ENCODE measurements at regions not wholly inside any gene's neighbourhood (a gene's known extent, or its start where the extent isn't known, plus 50 kb on each side); places are given as distances from the start of the nearest gene placed in this dataset.

DNA sequence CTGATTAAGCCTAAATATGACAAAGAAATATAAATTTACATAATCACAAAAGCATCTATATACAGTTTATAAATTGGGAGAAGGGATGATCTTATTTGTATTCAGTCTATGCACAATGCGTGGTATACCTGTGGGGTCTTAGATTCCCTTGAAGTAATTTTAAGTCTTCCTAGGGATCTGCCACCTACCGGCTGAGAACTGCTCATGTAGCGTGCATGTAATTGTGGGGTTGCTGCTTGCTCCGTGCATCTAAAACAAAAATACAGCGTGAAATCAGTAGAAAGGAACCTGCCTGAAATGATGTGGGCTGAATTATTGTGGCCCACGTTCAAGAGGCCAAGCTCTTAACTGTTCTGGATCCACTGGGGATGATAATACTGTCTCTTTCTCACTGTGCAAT, 187.3 kb downstream of the MBOAT1 start:
- POLR2A ChIA-PET (ENCODE audit: low non-redundant PET) = no interaction called here
- intact Hi-C loops (cut with micrococcal nuclease; ENCODE audit: unreplicated experiment) = no loop called here
- DNase-seq (ENCODE audit: low spot score) = peak; percentile 31
- no TSS peak for BruUV-seq (replicated peaks)
- H3K27me3 ChIP-seq (replicated peaks; ENCODE audit: insufficient read depth, low read depth, low read length, poor library complexity) = no peaks in the 10 kb centered on the region
- no peak overlapping the region for H3K27ac ChIP-seq (ENCODE audit: low read depth, low read length, poor library complexity, severe bottlenecking)
- CTCF ChIA-PET = no interaction called here
- no peaks in the 10 kb centered on the region for H3K4me1 ChIP-seq (ENCODE audit: insufficient read depth, low read length, poor library complexity, severe bottlenecking)
- no peaks in the 10 kb centered on the region for H3K9me3 ChIP-seq (ENCODE audit: low read depth, low read length, poor library complexity, severe bottlenecking)
- no peaks in the 10 kb centered on the region for H3K36me3 ChIP-seq (ENCODE audit: insufficient read depth, low read length, poor library complexity, severe bottlenecking)
- no peak overlapping the region for H3K4me3 ChIP-seq (ENCODE audit: low read depth, low read length, poor library complexity, severe bottlenecking)
- TF ChIP-seq, protein P1, sequence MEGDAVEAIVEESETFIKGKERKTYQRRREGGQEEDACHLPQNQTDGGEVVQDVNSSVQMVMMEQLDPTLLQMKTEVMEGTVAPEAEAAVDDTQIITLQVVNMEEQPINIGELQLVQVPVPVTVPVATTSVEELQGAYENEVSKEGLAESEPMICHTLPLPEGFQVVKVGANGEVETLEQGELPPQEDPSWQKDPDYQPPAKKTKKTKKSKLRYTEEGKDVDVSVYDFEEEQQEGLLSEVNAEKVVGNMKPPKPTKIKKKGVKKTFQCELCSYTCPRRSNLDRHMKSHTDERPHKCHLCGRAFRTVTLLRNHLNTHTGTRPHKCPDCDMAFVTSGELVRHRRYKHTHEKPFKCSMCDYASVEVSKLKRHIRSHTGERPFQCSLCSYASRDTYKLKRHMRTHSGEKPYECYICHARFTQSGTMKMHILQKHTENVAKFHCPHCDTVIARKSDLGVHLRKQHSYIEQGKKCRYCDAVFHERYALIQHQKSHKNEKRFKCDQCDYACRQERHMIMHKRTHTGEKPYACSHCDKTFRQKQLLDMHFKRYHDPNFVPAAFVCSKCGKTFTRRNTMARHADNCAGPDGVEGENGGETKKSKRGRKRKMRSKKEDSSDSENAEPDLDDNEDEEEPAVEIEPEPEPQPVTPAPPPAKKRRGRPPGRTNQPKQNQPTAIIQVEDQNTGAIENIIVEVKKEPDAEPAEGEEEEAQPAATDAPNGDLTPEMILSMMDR (conservative IDR thresholded peaks at IDR 0.05; ENCODE audit: low read depth, low read length) = peak; percentile 48
- TF ChIP-seq EZH2 (IDR thresholded peaks at IDR 0.05; ENCODE audit: borderline replicate concordance, low read depth, low read length, poor library complexity, severe bottlenecking) = no peak

DNA sequence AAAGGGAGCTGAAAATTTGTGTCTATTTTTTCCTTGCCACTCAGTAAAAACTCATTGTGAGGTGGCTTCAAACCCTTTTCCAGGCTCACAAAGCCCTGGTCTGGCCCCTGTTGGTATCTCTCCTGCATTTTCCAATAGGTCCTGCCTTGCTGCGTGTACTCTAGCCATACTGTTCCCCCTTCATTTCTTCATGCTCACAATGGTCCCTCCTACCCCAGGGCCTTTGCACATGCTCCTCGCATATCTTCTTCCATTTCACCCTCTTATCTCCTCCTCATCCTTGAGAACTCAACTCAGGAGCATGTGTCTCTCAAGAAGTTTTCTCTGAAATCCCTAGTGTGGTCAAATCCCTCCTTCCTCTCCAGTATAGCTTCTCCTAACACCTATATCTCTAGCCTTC, 186.6 kb downstream of the MBOAT1 start:
- no peaks in the 10 kb centered on the region for H3K36me3 ChIP-seq (ENCODE audit: insufficient read depth, low read length, poor library complexity, severe bottlenecking)
- BruUV-seq (replicated peaks) = no TSS peak
- no peaks in the 10 kb centered on the region for H3K27me3 ChIP-seq (replicated peaks; ENCODE audit: insufficient read depth, low read depth, low read length, poor library complexity)
- no peaks in the 10 kb centered on the region for H3K4me1 ChIP-seq (ENCODE audit: insufficient read depth, low read length, poor library complexity, severe bottlenecking)
- POLR2A ChIA-PET (ENCODE audit: low non-redundant PET) = no interaction called here
- CTCF ChIA-PET = interaction anchor here (0.5 kb wide), 1 partner anchor 355 kb away, joined by 4 read pairs; no protein-coding TSS in a partner anchor
- intact Hi-C loops (cut with micrococcal nuclease; ENCODE audit: unreplicated experiment) = no loop called here
- H3K4me3 ChIP-seq (ENCODE audit: low read depth, low read length, poor library complexity, severe bottlenecking) = no peak overlapping the region
- H3K9me3 ChIP-seq (ENCODE audit: low read depth, low read length, poor library complexity, severe bottlenecking) = no peaks in the 10 kb centered on the region
- TF ChIP-seq EZH2 (IDR thresholded peaks at IDR 0.05; ENCODE audit: borderline replicate concordance, low read depth, low read length, poor library complexity, severe bottlenecking) = no peak
- TF ChIP-seq, protein P1 (conservative IDR thresholded peaks at IDR 0.05; ENCODE audit: low read depth, low read length) = no peak
- H3K27ac ChIP-seq (ENCODE audit: low read depth, low read length, poor library complexity, severe bottlenecking) = no peak overlapping the region
- DNase-seq (ENCODE audit: low spot score) = no peak

DNA sequence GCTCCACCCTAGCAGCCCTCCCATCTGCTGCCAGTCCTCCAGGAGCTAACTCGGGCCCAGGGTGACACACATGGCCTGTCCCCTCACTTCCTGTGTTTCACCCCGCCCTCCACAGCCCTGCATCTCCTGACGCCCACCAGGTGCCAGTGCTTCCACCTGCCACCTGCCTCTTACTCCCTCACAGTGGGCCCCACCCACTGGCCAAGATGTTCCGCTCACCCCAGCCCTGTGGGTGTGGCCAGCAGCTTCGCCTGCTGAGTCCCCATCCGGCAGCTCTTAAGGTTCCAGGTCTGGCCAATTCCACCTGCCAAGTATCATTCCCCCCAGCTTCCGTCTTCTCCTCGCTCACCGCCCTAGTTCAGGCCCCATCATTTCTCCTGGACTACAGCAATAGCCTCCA, 184.1 kb downstream of the MBOAT1 start:
- ChIA-PET CTCF (no interaction called here), POLR2A (ENCODE audit: low non-redundant PET) (no interaction called here)
- intact Hi-C loops (cut with micrococcal nuclease; ENCODE audit: unreplicated experiment) = no loop called here
- Histone ChIP-seq H3K27me3 (replicated peaks; ENCODE audit: insufficient read depth, low read depth, low read length, poor library complexity) (no peaks in the 10 kb centered on the region), H3K27ac (ENCODE audit: low read depth, low read length, poor library complexity, severe bottlenecking) (no peak overlapping the region), H3K4me3 (ENCODE audit: low read depth, low read length, poor library complexity, severe bottlenecking) (no peak overlapping the region), H3K4me1 (ENCODE audit: insufficient read depth, low read length, poor library complexity, severe bottlenecking) (no peaks in the 10 kb centered on the region), H3K36me3 (ENCODE audit: insufficient read depth, low read length, poor library complexity, severe bottlenecking) (no peaks in the 10 kb centered on the region), H3K9me3 (ENCODE audit: low read depth, low read length, poor library complexity, severe bottlenecking) (no peaks in the 10 kb centered on the region)
- no peak for DNase-seq (ENCODE audit: low spot score)
- TF ChIP-seq, protein P1 (conservative IDR thresholded peaks at IDR 0.05; ENCODE audit: low read depth, low read length) = no peak
- TF ChIP-seq EZH2 (IDR thresholded peaks at IDR 0.05; ENCODE audit: borderline replicate concordance, low read depth, low read length, poor library complexity, severe bottlenecking) = no peak
- no TSS peak for BruUV-seq (replicated peaks)
